ENCODE measurements at regions not wholly inside any gene's neighbourhood (a gene's known extent, or its start where the extent isn't known, plus 50 kb on each side); places are given as distances from the start of the nearest gene placed in this dataset.

- no peak overlapping the region for H3K27ac ChIP-seq (ENCODE audit: insufficient read length, low read depth, low read length)
- H3K9me3 Mint-ChIP-seq: no peaks in the 10 kb centered on the region
- no peak for TF ChIP-seq CTCF (conservative IDR thresholded peaks at IDR 0.05)
- H4K8ac ChIP-seq (replicated peaks; ENCODE audit: insufficient read length, low read depth, low read length): no peak overlapping the region
- H3K36me3 Mint-ChIP-seq (ENCODE audit: insufficient read depth in 1 of 3, low read depth in 3 of 3): no peaks in the 10 kb centered on the region
- no peak overlapping the region for H2BK5ac ChIP-seq (ENCODE audit: insufficient read length, low read length)
- no peak overlapping the region for H2BK15ac ChIP-seq (ENCODE audit: low read depth, low read length)
- no peak overlapping the region for H3K4me2 ChIP-seq (ENCODE audit: insufficient read depth, insufficient read length, low read length)
- no peaks in the 10 kb centered on the region for H4K20me1 ChIP-seq (ENCODE audit: control insufficient read depth, insufficient read depth, insufficient read length)
- H3T11ph ChIP-seq (ENCODE audit: low read length): no peak overlapping the region
- no peak overlapping the region for H4K91ac ChIP-seq (ENCODE audit: insufficient read length, low read depth, low read length)
- no peaks in the 10 kb centered on the region for H3K27me3 Mint-ChIP-seq (ENCODE audit: low read depth)
- no peak overlapping the region for H2BK12ac ChIP-seq (ENCODE audit: insufficient read length, low read depth, low read length)
- H2AFZ ChIP-seq (ENCODE audit: low read length): no peak overlapping the region
- no peak overlapping the region for H3K18ac ChIP-seq (ENCODE audit: insufficient read length, low read depth, low read length)
- no CpG with 5 or more reads among the region's 7 CpGs for WGBS (ENCODE audit: extremely low coverage, insufficient read length, low lambda C conversion rate)
- no peak overlapping the region for H2BK20ac ChIP-seq (ENCODE audit: low read depth, low read length, poor library complexity, severe bottlenecking)
- no peaks in the 10 kb centered on the region for H3K9me3 ChIP-seq (ENCODE audit: control insufficient read depth, low read depth, low read length)
- no peak overlapping the region for H3K4me3 Mint-ChIP-seq
- no peak for DNase-seq
- H2AK5ac ChIP-seq (ENCODE audit: insufficient read length, low read length): no peak overlapping the region
- H3K79me1 ChIP-seq (ENCODE audit: insufficient read depth, low read depth, low read length, poor library complexity, severe bottlenecking): no peaks in the 10 kb centered on the region
- no peaks in the 10 kb centered on the region for H3K27me3 ChIP-seq (ENCODE audit: insufficient read depth, low read length)
- no peaks in the 10 kb centered on the region for H3K4me1 Mint-ChIP-seq
- no peaks in the 10 kb centered on the region for H3K23me2 ChIP-seq (ENCODE audit: insufficient read length, low read depth, low read length, poor library complexity, severe bottlenecking)
- H3K79me2 ChIP-seq (ENCODE audit: insufficient read depth, low read length): no peaks in the 10 kb centered on the region; the same call in 1 of the 2 replicates
- no peak overlapping the region for H3K56ac ChIP-seq (ENCODE audit: insufficient read length, low read depth, low read length)
- H3K27ac Mint-ChIP-seq: no peak overlapping the region
- no peak overlapping the region for H2BK120ac ChIP-seq (ENCODE audit: low read depth, low read length, poor library complexity, severe bottlenecking)
- no peak overlapping the region for H3K4ac ChIP-seq (ENCODE audit: low read depth, low read length)
- H3K14ac ChIP-seq (ENCODE audit: insufficient read depth, low read length): no peak overlapping the region
- H4K5ac ChIP-seq (ENCODE audit: insufficient read length, low read depth, low read length): no peak overlapping the region
- H3K9ac ChIP-seq (ENCODE audit: extremely low read depth, insufficient read length, low read length): no peak overlapping the region
- H3K23ac ChIP-seq (ENCODE audit: insufficient read length, low read depth, low read length): no peak overlapping the region
- no peaks in the 10 kb centered on the region for H3K4me1 ChIP-seq (ENCODE audit: insufficient read depth, low read length)
Observed at GRCh38 chr10:4385231-4385870, 440.7 kb upstream of the AKR1E2 start.
